ENCODE measurements at regions not wholly inside any gene's neighbourhood (a gene's known extent, or its start where the extent isn't known, plus 50 kb on each side); places are given as distances from the start of the nearest gene placed in this dataset.

- no peak for DNase-seq
Measured at GRCh38 chr21:43364261-43364510, 62.7 kb downstream of the SIK1 start.

- DNase-seq = no peak
Measured at GRCh38 chr21:43363506-43364260, 63.2 kb downstream of the SIK1 start.

- DNase-seq = no peak
Measured at GRCh38 chr21:43362915-43363314, 64.0 kb downstream of the SIK1 start.

GRCh38 chr21:43362321-43362791 lies 64.6 kb downstream of the SIK1 start:
- DNase-seq = peak; percentile 84

- DNase-seq = peak; percentile 75
Measured at GRCh38 chr21:43361493-43362296, 65.2 kb downstream of the SIK1 start.

- DNase-seq = no peak
Measured at GRCh38 chr21:43361127-43361492, 65.8 kb downstream of the SIK1 start.

- DNase-seq = no peak
Measured at GRCh38 chr21:43360441-43361126, 66.3 kb downstream of the SIK1 start.

GRCh38 chr21:43358940-43359822 lies 67.8 kb downstream of the SIK1 start:
- peak; percentile 88 for DNase-seq

- DNase-seq = no peak
Measured at GRCh38 chr21:43357715-43358430, 69.1 kb downstream of the SIK1 start.

GRCh38 chr21:43355925-43356289 lies 71.0 kb downstream of the SIK1 start:
- DNase-seq = peak; percentile 21

- DNase-seq = no peak
Measured at GRCh38 chr21:43355266-43355924, 71.5 kb downstream of the SIK1 start.

GRCh38 chr21:43354666-43355065 lies 72.3 kb downstream of the SIK1 start:
- no peak for DNase-seq

GRCh38 chr21:43354026-43354420 lies 72.9 kb downstream of the SIK1 start:
- no peak for DNase-seq

GRCh38 chr21:43353282-43354025 lies 73.5 kb downstream of the SIK1 start:
- no peak for DNase-seq

- no peak for DNase-seq
Measured at GRCh38 chr21:43352568-43353281, 74.2 kb downstream of the SIK1 start.

- DNase-seq = no peak
Measured at GRCh38 chr21:43352154-43352537, 74.8 kb downstream of the SIK1 start.

- DNase-seq = no peak
Measured at GRCh38 chr21:43351501-43352153, 75.3 kb downstream of the SIK1 start.

- no peak for DNase-seq
Measured at GRCh38 chr21:43349644-43350043, 77.3 kb downstream of the SIK1 start.

GRCh38 chr21:43348801-43349261 lies 78.1 kb downstream of the SIK1 start:
- DNase-seq = no peak

Data from NCI-H1092 treated with DMSO at 0.1 percent for 48 hours (cell line).